ENCODE measurements at regions not wholly inside any gene's neighbourhood (a gene's known extent, or its start where the extent isn't known, plus 50 kb on each side); places are given as distances from the start of the nearest gene placed in this dataset.

GRCh38 chr12:86681060-86681459 is 424.9 kb upstream of the MGAT4C start:
- Histone ChIP-seq H3K36me3 (no peaks in the 10 kb centered on the region), H3K9me3 (no peaks in the 10 kb centered on the region), H3K4me3 (no peak overlapping the region), H3K27me3 (no peaks in the 10 kb centered on the region), H3K4me1 (no peaks in the 10 kb centered on the region), H3K27ac (no peak overlapping the region)
- no peak for DNase-seq
- intact Hi-C loops (cut with DNase I; ENCODE audit: low total_unique reads), result no loop called here
- TF ChIP-seq, protein P1, sequence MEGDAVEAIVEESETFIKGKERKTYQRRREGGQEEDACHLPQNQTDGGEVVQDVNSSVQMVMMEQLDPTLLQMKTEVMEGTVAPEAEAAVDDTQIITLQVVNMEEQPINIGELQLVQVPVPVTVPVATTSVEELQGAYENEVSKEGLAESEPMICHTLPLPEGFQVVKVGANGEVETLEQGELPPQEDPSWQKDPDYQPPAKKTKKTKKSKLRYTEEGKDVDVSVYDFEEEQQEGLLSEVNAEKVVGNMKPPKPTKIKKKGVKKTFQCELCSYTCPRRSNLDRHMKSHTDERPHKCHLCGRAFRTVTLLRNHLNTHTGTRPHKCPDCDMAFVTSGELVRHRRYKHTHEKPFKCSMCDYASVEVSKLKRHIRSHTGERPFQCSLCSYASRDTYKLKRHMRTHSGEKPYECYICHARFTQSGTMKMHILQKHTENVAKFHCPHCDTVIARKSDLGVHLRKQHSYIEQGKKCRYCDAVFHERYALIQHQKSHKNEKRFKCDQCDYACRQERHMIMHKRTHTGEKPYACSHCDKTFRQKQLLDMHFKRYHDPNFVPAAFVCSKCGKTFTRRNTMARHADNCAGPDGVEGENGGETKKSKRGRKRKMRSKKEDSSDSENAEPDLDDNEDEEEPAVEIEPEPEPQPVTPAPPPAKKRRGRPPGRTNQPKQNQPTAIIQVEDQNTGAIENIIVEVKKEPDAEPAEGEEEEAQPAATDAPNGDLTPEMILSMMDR (IDR thresholded peaks at IDR 0.05), result no peak
- no peak for TF ChIP-seq POLR2A (IDR thresholded peaks at IDR 0.05)

- no peaks in the 10 kb centered on the region for H3K36me3 ChIP-seq
These were observed 419.0 kb upstream of the MGAT4C start for GRCh38 chr12:86675197-86675596.

DNA sequence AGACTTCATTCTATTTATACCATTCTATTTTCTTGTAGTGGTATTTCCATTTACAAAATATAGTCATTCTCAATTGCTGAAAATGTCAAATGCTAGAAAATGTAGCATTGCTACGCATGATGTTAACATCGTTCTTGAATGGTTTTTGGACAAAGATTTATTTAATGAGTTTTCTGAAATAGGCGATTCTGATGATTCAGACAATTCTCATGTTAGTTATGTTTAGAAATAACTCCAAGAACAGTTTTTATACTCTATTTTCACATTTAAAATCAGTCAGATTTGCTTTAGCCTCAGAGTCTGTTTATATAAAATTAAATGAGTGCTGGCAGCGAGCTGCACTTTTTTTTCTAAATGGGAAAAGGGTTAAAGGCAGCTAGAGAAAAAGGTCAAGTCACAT is 414.8 kb upstream of the MGAT4C start:
- no peak overlapping the region for H3K4me3 ChIP-seq
- H3K36me3 ChIP-seq, result no peaks in the 10 kb centered on the region
- H3K4me1 ChIP-seq, result no peaks in the 10 kb centered on the region
- no peak overlapping the region for H3K27ac ChIP-seq
- TF ChIP-seq, protein P1 (IDR thresholded peaks at IDR 0.05), result no peak
- TF ChIP-seq POLR2A (IDR thresholded peaks at IDR 0.05), result no peak
- intact Hi-C loops (cut with DNase I; ENCODE audit: low total_unique reads), result no loop called here
- no peaks in the 10 kb centered on the region for H3K9me3 ChIP-seq
- DNase-seq, result no peak
- H3K27me3 ChIP-seq, result no peaks in the 10 kb centered on the region

More at GRCh38 chr12:86675197-86675596, 419.0 kb upstream of the MGAT4C start:
- Histone ChIP-seq H3K27me3 (no peaks in the 10 kb centered on the region), H3K4me3 (no peak overlapping the region), H3K9me3 (no peaks in the 10 kb centered on the region), H3K27ac (no peak overlapping the region), H3K4me1 (no peaks in the 10 kb centered on the region)
- no peak for DNase-seq
- intact Hi-C loops (cut with DNase I; ENCODE audit: low total_unique reads), result no loop called here
- TF ChIP-seq POLR2A (IDR thresholded peaks at IDR 0.05), result no peak
- TF ChIP-seq, protein P1 (IDR thresholded peaks at IDR 0.05), result no peak

GRCh38 chr12:86669010-86669409 is 412.8 kb upstream of the MGAT4C start:
- TF ChIP-seq, protein P1 (IDR thresholded peaks at IDR 0.05), result no peak
- TF ChIP-seq POLR2A (IDR thresholded peaks at IDR 0.05), result no peak
- Histone ChIP-seq H3K9me3 (no peaks in the 10 kb centered on the region), H3K4me1 (no peaks in the 10 kb centered on the region), H3K36me3 (no peaks in the 10 kb centered on the region), H3K27me3 (no peaks in the 10 kb centered on the region), H3K27ac (no peak overlapping the region), H3K4me3 (no peak overlapping the region)
- DNase-seq, result no peak
- intact Hi-C loops (cut with DNase I; ENCODE audit: low total_unique reads), result no loop called here

DNA sequence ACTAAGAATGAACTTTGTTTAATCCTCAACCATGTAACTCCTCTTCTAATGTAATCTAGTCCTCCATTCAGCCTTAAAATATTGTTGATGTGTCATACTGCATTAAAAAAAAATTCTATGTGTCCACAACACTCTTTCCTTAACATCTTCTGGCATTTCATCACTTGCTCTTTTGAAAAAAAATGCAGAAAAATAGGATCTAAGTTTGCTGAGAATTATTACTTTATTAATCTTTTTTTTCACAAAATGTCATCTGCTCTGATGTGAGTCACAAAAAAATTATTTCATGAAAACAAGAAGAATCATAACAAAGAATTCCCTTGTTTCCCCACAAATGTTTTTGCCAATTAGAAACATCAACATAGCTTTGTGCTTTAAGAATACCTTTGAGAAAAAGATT is 410.1 kb upstream of the MGAT4C start:
- intact Hi-C loops (cut with DNase I; ENCODE audit: low total_unique reads), result no loop called here
- DNase-seq, result no peak
- Histone ChIP-seq H3K27me3 (no peaks in the 10 kb centered on the region), H3K27ac (no peak overlapping the region), H3K4me3 (no peak overlapping the region), H3K9me3 (no peaks in the 10 kb centered on the region), H3K36me3 (no peaks in the 10 kb centered on the region), H3K4me1 (no peaks in the 10 kb centered on the region)
- TF ChIP-seq, protein P1 (IDR thresholded peaks at IDR 0.05), result no peak
- TF ChIP-seq POLR2A (IDR thresholded peaks at IDR 0.05), result no peak
